ENCODE measurements at regions not wholly inside any gene's neighbourhood (a gene's known extent, or its start where the extent isn't known, plus 50 kb on each side); places are given as distances from the start of the nearest gene placed in this dataset.

- in situ Hi-C loops (cut with HindIII; ENCODE audit: extremely low pct_ligation_motif_present, low pct_unique_long_range_greater_than_20kb) (no loop called here), intact Hi-C loops (cut with micrococcal nuclease; ENCODE audit: unreplicated experiment) (no loop called here)
- Histone ChIP-seq H3K79me2 (ENCODE audit: insufficient read depth, low read length) (no peaks in the 10 kb centered on the region), H3K36me3 (replicated peaks in 1 of 2; ENCODE audit: control insufficient read depth in 1 of 2, insufficient read depth in 2 of 2, low read length in 2 of 2) (no peaks in the 10 kb centered on the region), H3K9me3 (ENCODE audit: low read length) (no peaks in the 10 kb centered on the region), H3K4me1 (ENCODE audit: insufficient read depth, low read length) (no peaks in the 10 kb centered on the region), H3K4me3 (replicated peaks in 1 of 3; ENCODE audit: insufficient read depth in 1 of 3, low read depth in 2 of 3, low read length in 3 of 3) (no peak overlapping the region), H3K4me2 (ENCODE audit: low read depth, low read length) (no peak overlapping the region), H3K9ac (ENCODE audit: insufficient read depth, low read depth, low read length) (no peak overlapping the region), H3K27me3 (ENCODE audit: control insufficient read depth in 1 of 2, insufficient read depth in 2 of 2, low read length in 2 of 2) (peaks cover 4 to 34% of the 10 kb centered on the region in 2 experiments; a peak in 4 of 5 replicates), H2AFZ (ENCODE audit: low read length) (no peak overlapping the region), H3K27ac (ENCODE audit: extremely low read length, insufficient read depth, low read length) (no peak overlapping the region), H4K20me1 (ENCODE audit: insufficient read depth, low read length) (no peaks in the 10 kb centered on the region)
- ChIA-PET CTCF (ENCODE audit: low intra/inter-chr PET ratio, low total read pairs) (no interaction called here), POLR2A (no interaction called here)
- TF ChIP-seq FOXA3 (CRISPR knock-in tag; IDR thresholded peaks at IDR 0.05) (no peak), ZNF646 (CRISPR knock-in tag; IDR thresholded peaks at IDR 0.05) (no peak), ZNF441 (CRISPR knock-in tag; IDR thresholded peaks at IDR 0.05; ENCODE audit: borderline replicate concordance) (no peak)
- BruUV-seq (replicated peaks): no TSS peak
- WGBS (ENCODE audit: low lambda C conversion rate): 0% methylated on average over 4 of the region's 9 CpGs
- ATAC-seq: no peak
- no peak for FAIRE-seq
- no peak for DNase-seq (ENCODE audit: low spot score)
Observed at GRCh38 chr22:49033616-49034015, 794.1 kb downstream of the BRD1 start.

Data from HepG2 (cell line).